NCI-H1436 (cell line): ENCODE measurements at regions not wholly inside any gene's neighbourhood (a gene's known extent, or its start where the extent isn't known, plus 50 kb on each side); places are given as distances from the start of the nearest gene placed in this dataset.

Source experiments
- DNase-seq: peaks from one replicate; lab custom pipeline; 2025; lab: John Stamatoyannopoulos, UW

DNA sequence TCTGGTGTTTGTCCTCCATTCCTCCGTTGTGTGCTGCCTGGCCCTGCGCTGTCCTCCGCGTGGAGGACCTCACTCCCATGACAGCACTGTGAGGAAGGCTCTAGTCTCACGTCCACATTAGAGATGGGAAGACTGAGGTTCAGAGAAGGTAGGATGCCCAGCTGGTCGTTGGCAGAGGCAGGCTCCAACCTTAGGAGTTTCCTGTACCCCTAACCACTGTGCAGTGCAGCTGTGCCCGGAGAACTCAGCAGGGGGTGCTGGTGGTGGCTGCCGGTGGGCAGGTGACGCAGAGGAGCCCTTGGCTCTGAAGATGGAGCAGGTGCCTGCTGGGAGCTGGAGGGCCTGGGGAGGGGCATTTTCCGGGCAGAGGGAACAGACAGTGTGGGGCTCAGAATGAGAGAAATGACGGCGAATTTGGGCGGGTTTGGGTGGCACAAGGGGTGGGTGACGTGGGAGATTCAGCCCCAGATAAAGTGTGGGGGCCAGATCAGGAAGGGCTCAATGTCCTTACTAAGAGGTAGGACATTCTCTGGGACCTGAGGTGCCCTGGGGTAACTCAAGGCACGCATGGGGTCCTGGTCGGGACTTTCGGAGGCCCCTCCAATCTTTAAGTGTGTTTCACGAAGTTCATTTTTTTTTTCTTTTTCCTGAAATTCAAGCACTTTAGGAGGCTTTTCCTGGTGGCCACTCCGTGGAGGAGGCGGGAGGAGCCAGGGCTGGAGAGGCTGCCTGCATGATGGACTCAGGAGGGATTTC is 535.0 kb downstream of the TBC1D22A start:
- no peak for DNase-seq

- DNase-seq = no peak
Measured at GRCh38 chr22:47296405-47297260, 534.2 kb downstream of the TBC1D22A start.

- no peak for DNase-seq
Measured at GRCh38 chr22:47295982-47296381, 533.5 kb downstream of the TBC1D22A start.

DNA sequence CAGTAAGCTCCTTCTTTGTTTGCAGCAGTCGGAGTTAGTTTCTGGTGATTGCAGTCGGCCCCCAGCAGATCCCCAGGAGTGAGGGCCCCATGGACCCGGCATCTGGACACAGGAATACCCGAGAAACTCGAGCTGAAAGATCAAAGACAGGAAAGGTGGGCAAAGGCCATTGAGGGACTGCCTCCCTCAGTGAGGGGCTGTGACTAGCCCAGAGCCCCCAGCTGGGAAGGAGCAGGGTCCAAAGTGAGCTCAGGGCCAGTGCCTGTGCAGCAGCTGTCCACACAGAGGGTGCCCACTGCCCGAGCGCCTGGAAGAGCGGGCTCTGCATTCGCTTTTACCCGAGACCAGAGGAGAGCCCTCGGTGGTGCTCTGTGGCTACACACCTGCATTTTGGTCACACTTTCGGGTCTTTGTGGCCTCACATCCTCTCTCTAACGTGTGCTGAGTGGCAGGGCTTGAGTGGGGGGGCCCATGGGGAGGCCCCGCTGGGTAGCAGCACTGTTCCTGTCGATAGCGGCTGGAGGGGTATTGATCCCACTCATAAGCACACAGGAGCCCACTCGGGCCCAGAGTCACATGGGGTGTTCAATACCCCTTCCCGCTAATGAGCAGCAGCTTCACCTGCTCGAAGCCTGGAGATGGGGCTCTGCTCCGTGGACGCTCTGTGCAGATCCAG is 532.9 kb downstream of the TBC1D22A start:
- no peak for DNase-seq

GRCh38 chr22:47294576-47294975 is 532.1 kb downstream of the TBC1D22A start:
- DNase-seq = no peak

DNA sequence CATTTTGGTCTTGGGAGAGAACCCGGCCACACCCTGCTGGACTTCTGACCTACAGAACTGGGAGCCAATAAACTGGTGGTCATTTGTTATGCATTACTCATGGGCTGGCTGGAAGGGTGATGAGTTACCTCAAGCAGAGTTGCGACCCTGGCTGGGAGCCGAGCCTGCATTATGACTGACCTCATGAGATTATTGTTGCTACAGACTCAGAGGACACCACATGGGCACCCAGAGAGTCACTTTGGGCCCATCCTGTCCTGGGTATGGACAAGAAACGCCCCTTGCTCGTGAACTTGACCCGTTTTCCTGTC is 531.7 kb downstream of the TBC1D22A start:
- no peak for DNase-seq

DNA sequence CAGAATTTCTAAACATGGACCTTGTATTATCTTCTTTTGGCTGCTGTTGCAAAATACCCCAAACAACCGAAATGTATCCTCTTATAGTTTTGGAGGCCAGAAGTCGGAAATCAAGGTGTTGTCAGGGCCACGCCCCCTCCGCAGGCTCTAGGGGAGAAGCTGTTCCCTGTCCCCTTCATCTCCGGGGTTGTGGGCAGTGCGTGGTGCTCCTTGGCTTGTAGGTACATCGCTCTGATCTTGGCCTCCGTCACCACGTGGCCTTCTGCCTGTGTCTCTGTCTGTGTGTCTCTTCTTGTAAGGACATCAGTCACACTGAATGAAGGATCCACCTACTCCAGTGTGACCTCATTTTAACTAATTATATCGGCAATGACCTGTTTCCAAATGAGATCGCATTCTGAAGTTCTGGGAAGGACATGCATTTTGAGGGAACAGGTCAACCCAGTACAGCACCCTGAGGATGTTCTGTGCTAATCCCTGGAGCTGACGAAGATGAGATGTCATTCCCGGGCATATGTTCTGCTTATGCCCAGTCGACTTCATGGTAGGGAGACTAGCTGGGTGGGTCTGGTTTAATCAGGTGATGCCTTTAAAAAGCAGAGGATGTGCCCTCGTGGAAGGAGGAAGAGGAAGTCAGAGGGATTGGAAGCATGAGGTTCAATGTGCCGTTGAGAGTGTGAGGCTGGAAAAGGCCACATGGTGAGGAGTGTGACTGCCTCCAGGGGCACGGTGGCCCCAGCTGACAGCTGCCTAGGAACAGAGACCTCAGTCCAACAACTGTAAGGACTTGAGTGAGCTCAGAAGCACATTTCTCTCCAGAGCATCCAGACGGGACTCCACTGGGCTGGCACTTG is 531.1 kb downstream of the TBC1D22A start:
- no peak for DNase-seq

DNA sequence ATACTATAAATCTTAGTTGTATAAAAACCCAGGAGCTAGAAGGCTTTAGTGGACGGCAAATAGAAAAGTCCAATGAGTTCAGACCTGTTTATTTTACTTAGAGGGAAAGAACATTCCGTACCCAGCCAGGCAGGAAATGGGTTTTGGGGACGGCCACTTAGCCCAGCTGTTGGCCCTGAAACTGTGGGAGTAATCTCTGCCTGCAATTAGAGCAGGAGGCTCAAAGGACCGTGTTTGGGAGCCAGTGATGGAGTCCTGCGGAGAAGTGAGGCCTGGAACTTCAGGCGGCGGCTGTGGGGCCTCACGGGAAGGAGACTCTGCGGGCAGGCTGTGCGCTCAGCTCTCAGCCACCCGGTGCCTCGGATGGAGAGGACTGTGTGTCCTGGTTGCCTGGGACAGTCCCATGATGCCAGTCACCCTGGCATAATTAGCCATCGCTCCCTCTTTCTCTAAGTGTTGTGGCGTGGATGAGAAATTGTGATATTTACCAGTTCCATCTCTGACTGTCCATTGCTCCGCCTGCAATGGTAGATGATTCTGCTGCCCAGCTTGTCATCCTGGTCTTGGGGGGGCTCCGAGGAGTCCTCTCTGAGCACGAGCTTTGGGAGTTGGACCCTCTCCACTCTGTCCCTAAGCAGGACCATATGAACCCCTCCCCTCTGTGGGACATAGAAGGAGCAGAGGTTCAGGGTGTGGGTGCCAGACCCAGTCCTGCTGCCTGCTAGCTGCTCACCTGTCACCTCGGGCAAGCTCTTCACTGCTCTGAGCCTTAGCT is 530.3 kb downstream of the TBC1D22A start:
- DNase-seq = no peak

GRCh38 chr22:47291565-47292495 is 529.4 kb downstream of the TBC1D22A start:
- no peak for DNase-seq

DNA sequence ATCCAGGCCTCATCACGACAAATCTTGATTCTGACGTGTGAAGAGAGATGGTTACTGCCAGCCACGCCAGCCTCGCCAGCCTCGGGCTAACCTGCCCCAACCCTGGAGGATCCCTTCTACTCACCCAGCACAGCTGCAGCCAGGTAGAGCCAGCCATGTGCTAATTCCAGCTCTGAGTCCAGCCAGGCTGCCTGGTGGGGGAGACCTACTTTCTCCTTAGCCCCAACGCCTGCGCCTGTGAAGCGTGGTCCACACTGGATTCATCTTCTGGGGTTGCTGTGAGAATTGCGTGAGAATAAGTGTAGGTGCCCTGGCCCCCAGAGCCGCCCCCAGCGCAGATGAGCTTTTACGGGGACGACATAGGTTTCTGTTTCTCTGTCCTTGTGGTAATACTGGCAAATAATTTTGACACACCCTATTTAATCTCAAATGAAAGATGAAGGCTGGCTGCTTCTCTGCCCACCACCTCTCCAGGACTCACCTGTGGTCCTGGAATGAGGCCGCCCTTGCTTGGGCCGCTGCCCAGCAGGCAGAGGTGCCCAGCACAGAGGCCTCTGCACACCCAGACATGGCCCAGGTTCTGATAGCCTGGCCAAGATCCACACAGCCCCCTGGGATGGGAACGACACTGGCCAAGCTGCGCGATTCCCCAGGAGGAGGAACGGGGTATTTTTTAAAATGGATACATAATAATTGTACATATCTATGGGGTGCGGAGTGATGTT is 528.4 kb downstream of the TBC1D22A start:
- DNase-seq = no peak

DNA sequence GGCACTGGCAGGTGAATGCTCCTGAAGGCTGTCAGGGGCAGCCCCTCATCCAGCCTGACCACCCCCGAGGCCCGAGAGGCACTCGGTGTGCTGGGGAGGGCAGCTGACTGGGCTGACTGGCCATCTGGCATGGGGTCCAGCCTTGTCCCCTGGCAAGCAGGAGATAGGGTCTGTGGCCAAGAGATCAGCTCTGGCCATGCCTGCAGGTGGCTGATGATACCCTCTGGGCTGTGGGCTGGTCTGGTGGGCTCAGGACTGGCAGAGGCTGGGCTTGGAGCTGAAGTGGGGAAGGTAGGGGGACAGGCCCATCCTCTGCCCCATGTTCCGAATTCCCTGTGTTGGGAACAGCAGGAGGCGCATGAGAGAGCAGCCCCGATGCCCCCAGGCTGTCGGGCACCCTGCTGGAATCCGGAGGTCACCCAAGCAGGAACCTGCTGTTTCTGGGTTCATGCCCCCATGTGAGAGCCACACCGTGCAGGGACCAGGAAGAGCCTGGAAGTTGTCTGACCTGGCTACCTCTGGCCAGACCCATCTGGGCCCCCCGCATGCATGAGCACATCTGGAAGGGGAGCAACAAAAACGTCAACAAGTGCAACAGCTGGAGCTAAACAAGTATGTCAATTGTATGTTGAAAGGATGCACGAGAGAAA is 527.0 kb downstream of the TBC1D22A start:
- DNase-seq = no peak

DNA sequence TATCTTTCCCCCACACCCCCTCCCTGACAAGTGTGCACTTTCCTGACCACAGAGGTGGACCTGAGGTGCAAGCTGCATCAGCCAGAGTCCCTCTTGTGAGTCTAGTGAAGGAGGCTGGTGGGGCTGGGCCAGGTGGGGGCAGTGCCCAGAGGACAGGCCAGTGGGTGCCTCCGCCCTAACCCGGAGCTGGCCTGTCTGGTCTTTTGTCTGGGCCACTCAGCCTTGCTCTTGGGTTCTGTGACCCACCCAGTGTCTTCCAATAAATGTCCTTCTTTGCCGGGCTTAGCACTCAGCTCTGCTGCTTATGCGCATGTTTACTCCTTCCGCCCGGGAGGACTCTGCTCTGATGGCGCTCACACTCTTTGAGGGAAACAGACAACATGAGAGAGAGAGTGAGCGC is 526.2 kb downstream of the TBC1D22A start:
- DNase-seq = no peak

DNA sequence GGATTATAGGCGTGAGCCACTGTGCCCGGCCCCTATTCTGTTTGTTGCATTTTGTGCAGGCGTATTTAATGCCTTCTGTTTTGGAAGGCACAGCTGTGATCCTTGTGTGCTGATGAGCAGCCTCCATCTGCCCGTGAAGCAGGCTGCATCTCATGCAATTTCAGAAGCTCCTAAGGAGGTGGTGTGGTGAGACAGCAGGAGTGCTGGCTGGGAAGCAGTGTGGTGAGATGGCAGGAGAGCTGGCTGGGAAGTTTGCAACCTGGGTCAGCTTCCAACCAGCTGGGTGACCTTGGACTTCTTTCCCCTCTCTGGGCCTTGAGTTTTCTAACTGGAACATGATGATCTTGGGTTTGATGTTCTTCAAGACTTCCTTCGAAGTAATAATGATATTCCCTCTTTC is 525.1 kb downstream of the TBC1D22A start:
- DNase-seq = no peak

- DNase-seq = no peak
Measured at GRCh38 chr22:47286590-47286989, 524.1 kb downstream of the TBC1D22A start.

GRCh38 chr22:47285981-47286380 is 523.5 kb downstream of the TBC1D22A start:
- DNase-seq = no peak

DNA sequence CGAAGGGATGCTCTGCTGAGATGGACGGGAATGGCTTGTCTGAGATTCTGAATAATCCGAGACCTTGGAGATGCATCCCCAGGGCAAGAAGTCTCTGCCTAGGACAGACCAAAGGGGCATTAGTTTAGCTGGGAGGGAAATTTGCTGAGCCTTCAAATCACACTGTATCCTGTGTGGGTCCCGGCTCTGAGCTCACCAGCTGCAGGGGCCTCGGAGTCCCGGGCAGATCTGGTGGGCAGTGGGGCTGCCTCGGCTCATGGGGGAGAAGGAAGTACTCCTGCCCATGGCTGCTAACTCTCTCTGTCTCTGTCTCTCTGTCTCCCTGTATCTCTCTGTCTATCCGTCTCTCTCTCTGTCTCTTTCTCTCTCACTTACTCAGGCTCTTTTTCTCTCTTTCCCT is 522.4 kb downstream of the TBC1D22A start:
- DNase-seq = no peak

GRCh38 chr22:47284360-47284759 is 521.9 kb downstream of the TBC1D22A start:
- DNase-seq = no peak

DNA sequence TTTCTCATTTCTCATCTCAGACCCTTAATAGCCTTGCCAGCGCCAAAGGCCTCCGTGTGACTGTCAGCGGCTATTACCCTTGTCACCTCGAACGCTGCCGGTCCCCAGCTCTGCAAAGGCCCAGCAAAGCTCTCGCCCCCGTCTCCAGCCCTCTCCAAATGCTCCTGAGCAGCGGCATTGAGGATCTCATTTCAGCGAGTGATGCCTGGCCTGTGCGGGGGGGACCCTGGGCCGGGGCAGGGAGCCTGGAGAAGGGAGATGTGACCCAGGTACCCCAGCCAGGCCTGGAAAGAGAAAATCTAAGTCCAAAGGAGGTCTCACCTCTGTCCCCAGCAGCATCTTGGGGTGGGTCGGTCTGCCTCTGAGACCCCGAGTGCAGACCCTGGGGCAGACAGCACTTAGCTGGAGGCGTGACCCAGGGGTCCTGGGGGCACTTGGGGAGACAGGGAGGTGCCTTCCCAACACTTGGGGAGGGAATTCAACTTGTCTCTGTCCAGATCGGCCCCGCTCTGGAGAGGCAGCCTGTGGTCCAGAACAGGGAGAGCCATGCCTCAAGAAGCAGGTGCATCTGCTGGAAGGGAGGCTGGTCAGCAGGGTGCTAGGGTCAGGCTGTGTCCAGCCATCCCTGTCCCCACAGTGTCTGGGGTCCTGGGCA is 521.3 kb downstream of the TBC1D22A start:
- DNase-seq = no peak
